NCI-H446 (cell line): ENCODE measurements at regions not wholly inside any gene's neighbourhood (a gene's known extent, or its start where the extent isn't known, plus 50 kb on each side); places are given as distances from the start of the nearest gene placed in this dataset.
"Not testable (repeated sequence)": the region's sequence is repeated elsewhere in the genome, so short reads cannot be mapped to it uniquely, and the experiment has no call there.

Experiments
- DNase-seq, 2 experiments: peaks; one replicate each; lab custom pipeline; 2025; lab: John Stamatoyannopoulos, UW

- DNase-seq = no peak
These were observed 85.0 kb upstream of the KIF5B start for GRCh38 chr10:32141018-32141807.

- DNase-seq = no peak
These were observed 84.2 kb upstream of the KIF5B start for GRCh38 chr10:32140403-32140802.

- DNase-seq = peak in 1 of 2 experiments; percentile 64
These were observed 83.2 kb upstream of the KIF5B start for GRCh38 chr10:32139223-32140073.

- not testable (repeated sequence) for DNase-seq
These were observed 80.7 kb upstream of the KIF5B start for GRCh38 chr10:32136927-32137326.

- not testable (repeated sequence) for DNase-seq
These were observed 79.6 kb upstream of the KIF5B start for GRCh38 chr10:32135796-32136195.

- no peak for DNase-seq
These were observed 76.2 kb upstream of the KIF5B start for GRCh38 chr10:32132357-32132946.

GRCh38 chr10:32131388-32131787 lies 75.2 kb upstream of the KIF5B start:
- DNase-seq = no peak

- DNase-seq = no peak
These were observed 74.6 kb upstream of the KIF5B start for GRCh38 chr10:32130788-32131187.

- no peak for DNase-seq
These were observed 68.8 kb upstream of the KIF5B start for GRCh38 chr10:32125023-32125422.

- no peak for DNase-seq
These were observed 66.8 kb upstream of the KIF5B start for GRCh38 chr10:32123021-32123420.

- no peak for DNase-seq
These were observed 65.4 kb upstream of the KIF5B start for GRCh38 chr10:32121648-32122047.

- DNase-seq = no peak
These were observed 63.9 kb upstream of the KIF5B start for GRCh38 chr10:32120147-32120546.

GRCh38 chr10:32114508-32114907 lies 58.3 kb upstream of the KIF5B start:
- no peak for DNase-seq

GRCh38 chr10:32112055-32112454 lies 55.8 kb upstream of the KIF5B start:
- peak in 1 of 2 experiments; percentile 48 for DNase-seq

GRCh38 chr10:32111585-32111984 lies 55.4 kb upstream of the KIF5B start:
- no peak for DNase-seq

- DNase-seq = no peak
These were observed 54.6 kb upstream of the KIF5B start for GRCh38 chr10:32110790-32111189.

- no peak for DNase-seq
These were observed 53.4 kb upstream of the KIF5B start for GRCh38 chr10:32109603-32110002.
